ENCODE measurements at regions not wholly inside any gene's neighbourhood (a gene's known extent, or its start where the extent isn't known, plus 50 kb on each side); places are given as distances from the start of the nearest gene placed in this dataset.

DNA sequence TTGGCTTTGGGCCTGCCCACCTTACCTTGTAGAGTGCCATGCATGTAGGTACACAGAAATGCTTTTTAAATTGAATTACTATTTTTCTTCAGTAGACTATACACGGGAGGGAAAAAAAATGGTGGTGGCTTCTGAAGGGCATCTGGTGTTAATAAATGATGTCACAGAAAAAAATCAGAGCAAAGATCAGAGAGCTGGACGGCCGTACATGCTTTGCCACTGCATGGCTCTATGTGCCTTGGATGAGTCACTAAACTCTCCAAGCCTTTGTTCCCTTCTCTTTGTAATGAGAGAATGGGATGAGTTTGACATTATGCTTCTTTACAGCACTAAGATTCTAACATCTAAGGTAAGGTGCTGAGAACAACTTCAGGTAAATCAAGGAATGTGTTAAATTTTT is 376.4 kb upstream of the DDHD1 start:
- peaks cover 1% of the 10 kb centered on the region for H3K27me3 Mint-ChIP-seq (ENCODE audit: insufficient read depth, low read depth, poor library complexity)
- TF ChIP-seq, protein P1, sequence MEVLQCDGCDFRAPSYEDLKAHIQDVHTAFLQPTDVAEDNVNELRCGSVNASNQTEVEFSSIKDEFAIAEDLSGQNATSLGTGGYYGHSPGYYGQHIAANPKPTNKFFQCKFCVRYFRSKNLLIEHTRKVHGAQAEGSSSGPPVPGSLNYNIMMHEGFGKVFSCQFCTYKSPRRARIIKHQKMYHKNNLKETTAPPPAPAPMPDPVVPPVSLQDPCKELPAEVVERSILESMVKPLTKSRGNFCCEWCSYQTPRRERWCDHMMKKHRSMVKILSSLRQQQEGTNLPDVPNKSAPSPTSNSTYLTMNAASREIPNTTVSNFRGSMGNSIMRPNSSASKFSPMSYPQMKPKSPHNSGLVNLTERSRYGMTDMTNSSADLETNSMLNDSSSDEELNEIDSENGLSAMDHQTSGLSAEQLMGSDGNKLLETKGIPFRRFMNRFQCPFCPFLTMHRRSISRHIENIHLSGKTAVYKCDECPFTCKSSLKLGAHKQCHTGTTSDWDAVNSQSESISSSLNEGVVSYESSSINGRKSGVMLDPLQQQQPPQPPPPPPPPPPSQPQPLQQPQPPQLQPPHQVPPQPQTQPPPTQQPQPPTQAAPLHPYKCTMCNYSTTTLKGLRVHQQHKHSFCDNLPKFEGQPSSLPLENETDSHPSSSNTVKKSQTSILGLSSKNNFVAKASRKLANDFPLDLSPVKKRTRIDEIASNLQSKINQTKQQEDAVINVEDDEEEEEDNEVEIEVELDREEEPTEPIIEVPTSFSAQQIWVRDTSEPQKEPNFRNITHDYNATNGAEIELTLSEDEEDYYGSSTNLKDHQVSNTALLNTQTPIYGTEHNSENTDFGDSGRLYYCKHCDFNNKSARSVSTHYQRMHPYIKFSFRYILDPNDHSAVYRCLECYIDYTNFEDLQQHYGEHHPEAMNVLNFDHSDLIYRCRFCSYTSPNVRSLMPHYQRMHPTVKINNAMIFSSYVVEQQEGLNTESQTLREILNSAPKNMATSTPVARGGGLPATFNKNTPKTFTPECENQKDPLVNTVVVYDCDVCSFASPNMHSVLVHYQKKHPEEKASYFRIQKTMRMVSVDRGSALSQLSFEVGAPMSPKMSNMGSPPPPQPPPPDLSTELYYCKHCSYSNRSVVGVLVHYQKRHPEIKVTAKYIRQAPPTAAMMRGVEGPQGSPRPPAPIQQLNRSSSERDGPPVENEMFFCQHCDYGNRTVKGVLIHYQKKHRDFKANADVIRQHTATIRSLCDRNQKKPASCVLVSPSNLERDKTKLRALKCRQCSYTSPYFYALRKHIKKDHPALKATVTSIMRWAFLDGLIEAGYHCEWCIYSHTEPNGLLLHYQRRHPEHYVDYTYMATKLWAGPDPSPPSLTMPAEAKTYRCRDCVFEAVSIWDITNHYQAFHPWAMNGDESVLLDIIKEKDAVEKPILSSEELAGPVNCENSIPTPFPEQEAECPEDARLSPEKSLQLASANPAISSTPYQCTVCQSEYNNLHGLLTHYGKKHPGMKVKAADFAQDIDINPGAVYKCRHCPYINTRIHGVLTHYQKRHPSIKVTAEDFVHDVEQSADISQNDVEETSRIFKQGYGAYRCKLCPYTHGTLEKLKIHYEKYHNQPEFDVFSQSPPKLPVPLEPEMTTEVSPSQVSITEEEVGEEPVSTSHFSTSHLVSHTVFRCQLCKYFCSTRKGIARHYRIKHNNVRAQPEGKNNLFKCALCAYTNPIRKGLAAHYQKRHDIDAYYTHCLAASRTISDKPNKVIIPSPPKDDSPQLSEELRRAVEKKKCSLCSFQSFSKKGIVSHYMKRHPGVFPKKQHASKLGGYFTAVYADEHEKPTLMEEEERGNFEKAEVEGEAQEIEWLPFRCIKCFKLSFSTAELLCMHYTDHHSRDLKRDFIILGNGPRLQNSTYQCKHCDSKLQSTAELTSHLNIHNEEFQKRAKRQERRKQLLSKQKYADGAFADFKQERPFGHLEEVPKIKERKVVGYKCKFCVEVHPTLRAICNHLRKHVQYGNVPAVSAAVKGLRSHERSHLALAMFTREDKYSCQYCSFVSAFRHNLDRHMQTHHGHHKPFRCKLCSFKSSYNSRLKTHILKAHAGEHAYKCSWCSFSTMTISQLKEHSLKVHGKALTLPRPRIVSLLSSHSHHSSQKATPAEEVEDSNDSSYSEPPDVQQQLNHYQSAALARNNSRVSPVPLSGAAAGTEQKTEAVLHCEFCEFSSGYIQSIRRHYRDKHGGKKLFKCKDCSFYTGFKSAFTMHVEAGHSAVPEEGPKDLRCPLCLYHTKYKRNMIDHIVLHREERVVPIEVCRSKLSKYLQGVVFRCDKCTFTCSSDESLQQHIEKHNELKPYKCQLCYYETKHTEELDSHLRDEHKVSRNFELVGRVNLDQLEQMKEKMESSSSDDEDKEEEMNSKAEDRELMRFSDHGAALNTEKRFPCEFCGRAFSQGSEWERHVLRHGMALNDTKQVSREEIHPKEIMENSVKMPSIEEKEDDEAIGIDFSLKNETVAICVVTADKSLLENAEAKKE (CRISPR knock-in tag; IDR thresholded peaks at IDR 0.05), result no peak
- TF ChIP-seq, protein P2, sequence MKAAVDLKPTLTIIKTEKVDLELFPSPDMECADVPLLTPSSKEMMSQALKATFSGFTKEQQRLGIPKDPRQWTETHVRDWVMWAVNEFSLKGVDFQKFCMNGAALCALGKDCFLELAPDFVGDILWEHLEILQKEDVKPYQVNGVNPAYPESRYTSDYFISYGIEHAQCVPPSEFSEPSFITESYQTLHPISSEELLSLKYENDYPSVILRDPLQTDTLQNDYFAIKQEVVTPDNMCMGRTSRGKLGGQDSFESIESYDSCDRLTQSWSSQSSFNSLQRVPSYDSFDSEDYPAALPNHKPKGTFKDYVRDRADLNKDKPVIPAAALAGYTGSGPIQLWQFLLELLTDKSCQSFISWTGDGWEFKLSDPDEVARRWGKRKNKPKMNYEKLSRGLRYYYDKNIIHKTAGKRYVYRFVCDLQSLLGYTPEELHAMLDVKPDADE (IDR thresholded peaks at IDR 0.05), result no peak
- TF ChIP-seq, protein P3, sequence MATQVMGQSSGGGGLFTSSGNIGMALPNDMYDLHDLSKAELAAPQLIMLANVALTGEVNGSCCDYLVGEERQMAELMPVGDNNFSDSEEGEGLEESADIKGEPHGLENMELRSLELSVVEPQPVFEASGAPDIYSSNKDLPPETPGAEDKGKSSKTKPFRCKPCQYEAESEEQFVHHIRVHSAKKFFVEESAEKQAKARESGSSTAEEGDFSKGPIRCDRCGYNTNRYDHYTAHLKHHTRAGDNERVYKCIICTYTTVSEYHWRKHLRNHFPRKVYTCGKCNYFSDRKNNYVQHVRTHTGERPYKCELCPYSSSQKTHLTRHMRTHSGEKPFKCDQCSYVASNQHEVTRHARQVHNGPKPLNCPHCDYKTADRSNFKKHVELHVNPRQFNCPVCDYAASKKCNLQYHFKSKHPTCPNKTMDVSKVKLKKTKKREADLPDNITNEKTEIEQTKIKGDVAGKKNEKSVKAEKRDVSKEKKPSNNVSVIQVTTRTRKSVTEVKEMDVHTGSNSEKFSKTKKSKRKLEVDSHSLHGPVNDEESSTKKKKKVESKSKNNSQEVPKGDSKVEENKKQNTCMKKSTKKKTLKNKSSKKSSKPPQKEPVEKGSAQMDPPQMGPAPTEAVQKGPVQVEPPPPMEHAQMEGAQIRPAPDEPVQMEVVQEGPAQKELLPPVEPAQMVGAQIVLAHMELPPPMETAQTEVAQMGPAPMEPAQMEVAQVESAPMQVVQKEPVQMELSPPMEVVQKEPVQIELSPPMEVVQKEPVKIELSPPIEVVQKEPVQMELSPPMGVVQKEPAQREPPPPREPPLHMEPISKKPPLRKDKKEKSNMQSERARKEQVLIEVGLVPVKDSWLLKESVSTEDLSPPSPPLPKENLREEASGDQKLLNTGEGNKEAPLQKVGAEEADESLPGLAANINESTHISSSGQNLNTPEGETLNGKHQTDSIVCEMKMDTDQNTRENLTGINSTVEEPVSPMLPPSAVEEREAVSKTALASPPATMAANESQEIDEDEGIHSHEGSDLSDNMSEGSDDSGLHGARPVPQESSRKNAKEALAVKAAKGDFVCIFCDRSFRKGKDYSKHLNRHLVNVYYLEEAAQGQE (IDR thresholded peaks at IDR 0.05; ENCODE audit: unreplicated experiment), result no peak
- TF ChIP-seq ZNF114 (CRISPR knock-in tag; IDR thresholded peaks at IDR 0.05), result no peak
- no peak for TF ChIP-seq ZNF331 (CRISPR knock-in tag; IDR thresholded peaks at IDR 0.05; ENCODE audit: low read depth)
- TF ChIP-seq POLR2AphosphoS5 (IDR thresholded peaks at IDR 0.05; ENCODE audit: low read depth), result no peak
- TF ChIP-seq EZH2phosphoT487 (IDR thresholded peaks at IDR 0.05; ENCODE audit: unreplicated experiment), result no peak
- no peak for TF ChIP-seq JUNB (IDR thresholded peaks at IDR 0.05; ENCODE audit: unreplicated experiment)
- TF ChIP-seq STAT1 (IDR thresholded peaks at IDR 0.05; ENCODE audit: unreplicated experiment), result no peak
- TF ChIP-seq CREB1 (CRISPR knock-in tag; IDR thresholded peaks at IDR 0.05; ENCODE audit: low read depth), result no peak
- TF ChIP-seq, protein P4, sequence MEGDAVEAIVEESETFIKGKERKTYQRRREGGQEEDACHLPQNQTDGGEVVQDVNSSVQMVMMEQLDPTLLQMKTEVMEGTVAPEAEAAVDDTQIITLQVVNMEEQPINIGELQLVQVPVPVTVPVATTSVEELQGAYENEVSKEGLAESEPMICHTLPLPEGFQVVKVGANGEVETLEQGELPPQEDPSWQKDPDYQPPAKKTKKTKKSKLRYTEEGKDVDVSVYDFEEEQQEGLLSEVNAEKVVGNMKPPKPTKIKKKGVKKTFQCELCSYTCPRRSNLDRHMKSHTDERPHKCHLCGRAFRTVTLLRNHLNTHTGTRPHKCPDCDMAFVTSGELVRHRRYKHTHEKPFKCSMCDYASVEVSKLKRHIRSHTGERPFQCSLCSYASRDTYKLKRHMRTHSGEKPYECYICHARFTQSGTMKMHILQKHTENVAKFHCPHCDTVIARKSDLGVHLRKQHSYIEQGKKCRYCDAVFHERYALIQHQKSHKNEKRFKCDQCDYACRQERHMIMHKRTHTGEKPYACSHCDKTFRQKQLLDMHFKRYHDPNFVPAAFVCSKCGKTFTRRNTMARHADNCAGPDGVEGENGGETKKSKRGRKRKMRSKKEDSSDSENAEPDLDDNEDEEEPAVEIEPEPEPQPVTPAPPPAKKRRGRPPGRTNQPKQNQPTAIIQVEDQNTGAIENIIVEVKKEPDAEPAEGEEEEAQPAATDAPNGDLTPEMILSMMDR (conservative IDR thresholded peaks at IDR 0.05; ENCODE audit: low read depth in 2 of 2), result no peak
- no peak for TF ChIP-seq NANOG (IDR thresholded peaks at IDR 0.05; ENCODE audit: borderline replicate concordance)
- TF ChIP-seq EZH2 (IDR thresholded peaks at IDR 0.05; ENCODE audit: low read depth, unreplicated experiment), result no peak
- no peaks in the 10 kb centered on the region for H3K36me3 Mint-ChIP-seq (ENCODE audit: low read depth)

More for the DNA sequence above, 376.4 kb upstream of the DDHD1 start:
- Histone ChIP-seq H3K27me3 (ENCODE audit: insufficient read depth) (no peaks in the 10 kb centered on the region), H3K9me2 (ENCODE audit: insufficient read depth) (no peaks in the 10 kb centered on the region), H2AFZ (no peak overlapping the region), H3K27ac (ENCODE audit: low read depth) (no peak overlapping the region), H4K20me1 (replicated peaks; ENCODE audit: insufficient read depth) (no peaks in the 10 kb centered on the region), H3K4me1 (ENCODE audit: insufficient read depth) (no peaks in the 10 kb centered on the region), H3K36me3 (ENCODE audit: insufficient read depth) (no peaks in the 10 kb centered on the region), H3K79me2 (replicated peaks; ENCODE audit: insufficient read depth) (no peaks in the 10 kb centered on the region), H3K4me3 (no peak overlapping the region), H3F3A (replicated peaks; ENCODE audit: low read depth) (no peaks in the 10 kb centered on the region), H3K4me2 (no peak overlapping the region)
- no peaks in the 10 kb centered on the region for H3K4me1 Mint-ChIP-seq
- DNase-seq (ENCODE audit: low spot score), result no peak
- H3K9me3 Mint-ChIP-seq, result no peaks in the 10 kb centered on the region; the same call in 2 of the 3 replicates
- no peak for ATAC-seq
- no peak overlapping the region for H3K4me3 Mint-ChIP-seq
- no peak overlapping the region for H3K27ac Mint-ChIP-seq

Data from GM23338 (cell line).